Stimulated activated CD4-positive, alpha-beta T cell treated with anti-CD3 and anti-CD28 coated beads, Interleukin-4, amount 100 ng/mL, for 24 hours (primary cell): ENCODE measurements at regions not wholly inside any gene's neighbourhood (a gene's known extent, or its start where the extent isn't known, plus 50 kb on each side); places are given as distances from the start of the nearest gene placed in this dataset.
"Not testable (repeated sequence)": the region's sequence is repeated elsewhere in the genome, so short reads cannot be mapped to it uniquely, and the experiment has no call there.

Experiments used
- DNase-seq: peaks from one replicate; pipeline ENCODE4 v3.0.0-alpha.2; 2020

DNA sequence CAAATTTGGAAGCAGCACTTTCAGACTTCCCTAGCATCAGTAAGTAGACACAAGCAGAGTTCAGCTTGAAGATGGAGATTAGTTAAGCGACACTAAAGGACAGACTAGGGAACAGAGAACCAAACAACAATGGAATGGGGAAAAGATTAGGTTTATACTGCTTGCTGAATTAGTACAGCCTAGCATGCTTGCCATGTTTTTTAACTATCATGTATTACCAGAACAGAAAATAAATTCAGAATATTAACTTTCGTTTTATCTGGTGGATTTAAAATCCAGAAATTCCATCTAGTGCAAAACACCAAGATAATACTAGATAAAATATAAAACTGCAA, 451.5 kb upstream of the SLC10A2 start:
- no peak for DNase-seq

GRCh38 chr13:103517066-103517767, 451.0 kb upstream of the SLC10A2 start:
- no peak for DNase-seq

DNA sequence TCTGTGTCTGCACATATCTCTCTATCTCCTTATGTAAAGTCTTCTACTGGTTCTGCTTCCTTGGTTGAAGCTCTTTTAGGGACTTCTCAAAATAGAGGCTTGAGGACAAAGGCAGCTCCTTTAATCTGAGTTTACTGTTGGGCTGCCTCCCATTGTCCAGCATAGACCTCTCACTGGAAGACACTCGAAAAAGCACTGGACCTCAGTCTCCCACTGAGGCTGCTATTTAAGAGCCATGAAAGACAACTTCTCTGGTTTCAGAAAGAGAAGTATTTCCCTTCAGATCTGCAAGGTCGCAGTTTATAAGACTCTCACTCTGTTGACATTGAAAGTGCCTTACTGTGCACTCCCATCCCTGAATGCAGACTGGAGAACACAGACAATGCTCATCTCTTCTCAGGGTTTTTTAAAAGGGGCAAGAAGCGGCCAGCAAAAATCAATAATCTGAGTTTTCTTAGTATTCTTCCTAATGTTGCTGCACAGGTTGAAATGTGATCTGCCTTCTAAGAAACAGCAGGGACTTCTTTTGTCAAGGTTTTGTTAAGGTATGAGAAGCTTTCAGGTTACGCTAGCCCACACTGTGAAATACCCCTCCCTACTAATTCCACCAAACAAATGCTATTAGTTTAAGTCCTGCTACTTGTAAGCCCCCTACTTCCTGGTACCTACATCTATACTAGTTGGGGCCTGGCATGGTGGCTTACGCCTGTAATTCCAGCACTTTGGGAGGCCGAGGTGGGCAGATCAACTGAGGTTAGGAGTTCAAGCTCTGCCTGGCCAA, 450.0 kb upstream of the SLC10A2 start:
- no peak for DNase-seq

DNA sequence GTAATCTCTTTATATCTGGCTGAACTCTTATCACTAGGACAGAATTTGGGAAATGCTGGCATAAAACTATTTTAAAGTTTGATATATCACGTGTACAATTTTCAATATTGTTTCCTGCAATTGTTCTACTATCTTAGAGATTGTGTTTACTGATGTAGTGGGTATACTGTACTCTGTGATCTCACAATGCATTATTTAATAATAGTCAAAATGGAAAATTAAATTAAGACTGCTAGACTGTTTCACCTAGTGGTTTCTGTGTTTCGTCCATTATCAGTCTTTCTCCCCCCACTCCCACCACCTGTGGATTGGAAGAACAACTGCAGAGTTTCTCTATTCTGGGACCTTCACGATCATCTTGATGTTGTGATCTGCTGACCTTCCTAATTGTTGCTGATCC, 449.2 kb upstream of the SLC10A2 start:
- DNase-seq, result no peak

GRCh38 chr13:103514619-103515018, 448.4 kb upstream of the SLC10A2 start:
- DNase-seq, result no peak

- no peak for DNase-seq
Measured at GRCh38 chr13:103514188-103514587, 448.0 kb upstream of the SLC10A2 start.

GRCh38 chr13:103510007-103510535, 443.9 kb upstream of the SLC10A2 start:
- no peak for DNase-seq

DNA sequence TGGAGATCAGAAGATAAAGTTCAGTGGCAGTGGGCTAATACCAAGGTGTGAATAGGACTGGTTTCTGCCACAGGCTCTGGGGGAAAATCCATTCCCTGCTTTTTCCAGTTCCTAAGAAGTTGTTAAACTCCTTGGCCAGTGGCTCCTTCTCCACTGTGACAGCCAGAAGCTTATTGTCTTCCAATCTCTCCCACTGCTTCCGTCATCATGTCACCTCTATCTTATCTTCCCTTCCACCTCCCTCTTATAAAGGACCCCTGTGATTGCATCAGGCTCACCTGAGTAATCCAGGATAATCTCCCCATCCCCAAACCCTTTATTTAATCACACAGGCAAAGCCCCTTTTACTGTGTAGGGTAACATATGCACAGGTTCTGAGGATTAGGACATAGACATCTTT, 431.2 kb upstream of the SLC10A2 start:
- DNase-seq, result no peak

DNA sequence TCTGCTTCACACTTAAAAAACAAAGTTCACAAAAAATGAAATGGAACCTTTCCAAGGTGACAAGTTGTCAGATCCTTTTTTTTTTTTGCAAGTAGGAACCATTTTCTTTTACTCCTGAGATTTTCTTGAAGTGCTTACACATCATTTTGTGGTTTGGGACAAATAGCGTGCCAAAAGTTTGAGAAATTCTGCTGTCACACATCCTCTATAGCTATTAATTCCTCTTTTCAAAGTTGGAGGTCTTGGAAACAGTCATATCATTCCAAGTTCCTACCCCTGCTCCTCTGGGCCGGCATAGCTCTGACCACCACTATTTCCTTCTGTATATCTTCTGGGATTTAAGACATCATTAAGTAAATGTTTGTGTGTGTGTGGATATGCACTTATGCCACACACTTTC, 421.6 kb upstream of the SLC10A2 start:
- no peak for DNase-seq

DNA sequence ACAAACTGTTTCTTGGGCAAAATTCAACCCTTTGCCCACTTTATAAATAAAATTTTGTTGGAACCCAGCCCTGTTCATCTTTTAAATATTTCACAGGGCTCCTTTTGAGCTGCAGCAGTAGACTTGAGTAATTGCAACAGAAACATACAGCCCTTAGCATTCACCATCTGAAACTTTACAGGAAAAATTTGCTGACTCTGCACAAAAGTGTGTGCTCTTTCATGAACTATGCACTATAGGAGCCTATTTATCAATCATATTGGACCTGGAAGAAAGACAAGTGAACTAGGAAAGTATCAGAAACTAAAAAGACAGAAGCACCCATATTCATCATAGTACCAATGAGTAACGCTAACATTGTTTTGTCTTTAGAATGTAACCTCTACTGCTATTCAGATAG, 406.9 kb upstream of the SLC10A2 start:
- DNase-seq, result no peak

- no peak for DNase-seq
Measured at GRCh38 chr13:103471896-103472295, 405.7 kb upstream of the SLC10A2 start.

DNA sequence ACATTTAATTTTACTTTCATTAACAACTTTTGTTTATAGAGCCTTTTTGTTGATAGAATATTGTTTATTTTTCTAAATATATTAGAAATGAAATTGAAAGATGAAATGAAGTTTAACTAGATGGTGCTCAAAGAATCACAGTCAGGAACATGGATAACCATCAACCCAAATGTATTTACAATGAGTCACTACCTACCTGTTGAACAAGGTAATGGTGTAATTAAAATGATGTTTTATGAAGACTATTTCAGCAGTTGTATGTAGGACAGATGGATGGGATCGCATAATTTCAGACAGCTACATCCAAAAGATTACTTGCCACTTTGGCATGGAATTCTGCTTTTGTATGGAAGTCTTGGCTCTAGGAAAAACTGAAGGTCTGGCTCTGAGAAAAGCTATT, 403.6 kb upstream of the SLC10A2 start:
- DNase-seq, result no peak

DNA sequence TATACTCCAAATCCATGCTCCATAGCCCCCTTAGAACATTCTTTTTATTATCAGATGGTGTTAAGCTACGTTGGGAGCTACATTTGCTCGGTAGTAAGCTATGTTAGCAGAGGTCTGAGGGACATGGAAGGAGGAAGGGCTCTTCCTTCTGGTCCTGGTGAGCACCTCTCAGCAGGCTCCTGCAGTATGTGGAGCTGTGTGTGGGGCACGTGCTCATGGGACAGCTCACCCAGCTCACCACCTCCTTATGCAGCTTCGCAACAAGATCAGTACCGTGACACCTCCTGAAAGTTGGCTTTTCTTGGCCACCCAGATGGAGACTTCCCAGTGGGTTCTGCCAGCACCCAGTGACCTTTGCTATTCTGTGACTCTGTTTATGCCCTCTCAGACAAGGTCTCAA, 400.5 kb upstream of the SLC10A2 start:
- DNase-seq, result no peak

DNA sequence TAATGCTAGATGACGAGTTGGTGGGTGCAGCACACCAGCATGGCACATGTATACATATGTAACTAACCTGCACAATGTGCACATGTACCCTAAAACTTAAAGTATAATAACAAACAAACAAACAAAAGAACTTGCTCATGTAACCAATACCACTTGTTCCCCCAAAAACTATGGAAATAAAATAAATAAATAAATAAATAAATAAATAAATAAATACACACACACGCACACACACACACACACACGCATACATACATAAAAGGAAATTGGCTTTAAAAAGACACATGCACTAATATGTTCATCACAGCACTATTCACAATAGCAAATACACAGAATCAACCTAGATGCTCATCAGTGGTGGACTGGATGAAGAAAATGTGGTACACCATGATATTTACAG, 394.0 kb upstream of the SLC10A2 start:
- not testable (repeated sequence) for DNase-seq

- DNase-seq, result not testable (repeated sequence)
Measured at GRCh38 chr13:103457050-103457449, 390.8 kb upstream of the SLC10A2 start.

GRCh38 chr13:103451656-103452055, 385.4 kb upstream of the SLC10A2 start:
- no peak for DNase-seq

GRCh38 chr13:103443604-103444003, 377.4 kb upstream of the SLC10A2 start:
- DNase-seq, result no peak

DNA sequence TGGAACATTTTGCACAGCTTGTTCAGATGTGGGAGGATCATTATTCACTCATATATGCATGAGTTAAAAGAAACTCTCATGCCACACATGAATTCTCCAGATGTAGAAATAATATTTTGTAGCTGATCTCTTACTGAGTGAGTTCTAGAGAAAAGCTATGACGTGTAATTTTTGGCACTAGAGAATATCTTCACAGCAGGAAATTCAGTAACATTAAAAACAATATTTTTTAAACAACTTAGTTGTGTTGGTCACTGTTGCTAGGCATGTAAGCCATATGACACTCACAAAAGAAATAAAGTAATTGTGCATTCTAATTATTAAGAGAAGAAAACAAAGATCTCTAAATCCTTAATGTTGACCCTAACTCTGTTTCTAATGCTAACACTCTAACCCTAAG, 371.4 kb upstream of the SLC10A2 start:
- DNase-seq, result no peak

DNA sequence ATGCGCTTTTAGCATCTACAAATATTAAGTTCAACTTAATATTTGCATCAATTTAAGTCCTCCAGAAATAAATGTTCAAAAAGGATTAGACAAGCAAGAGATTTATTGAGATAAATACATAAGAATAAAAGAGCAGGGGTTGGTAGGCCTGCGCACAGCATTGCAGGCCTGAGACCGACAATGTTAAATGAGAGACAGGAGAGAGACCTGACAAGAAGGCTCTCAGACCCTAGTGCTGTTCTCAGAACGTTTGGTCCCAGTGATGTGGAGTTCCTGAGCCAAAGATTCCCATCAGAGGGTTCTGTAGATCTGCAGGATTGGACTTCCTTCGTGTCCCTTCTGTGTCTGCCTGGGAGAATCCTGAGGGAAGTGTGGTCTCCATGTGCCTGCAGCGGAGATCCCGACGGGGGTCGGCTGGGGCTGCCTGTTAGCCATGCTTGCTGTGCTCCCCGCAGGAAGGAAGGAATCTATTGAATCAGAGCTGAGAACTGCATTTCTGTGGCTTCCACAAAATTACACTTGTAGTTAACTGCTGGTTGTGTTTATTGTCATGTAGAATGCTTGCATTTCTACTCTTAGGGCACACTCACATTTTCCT, 369.9 kb upstream of the SLC10A2 start:
- no peak for DNase-seq

DNA sequence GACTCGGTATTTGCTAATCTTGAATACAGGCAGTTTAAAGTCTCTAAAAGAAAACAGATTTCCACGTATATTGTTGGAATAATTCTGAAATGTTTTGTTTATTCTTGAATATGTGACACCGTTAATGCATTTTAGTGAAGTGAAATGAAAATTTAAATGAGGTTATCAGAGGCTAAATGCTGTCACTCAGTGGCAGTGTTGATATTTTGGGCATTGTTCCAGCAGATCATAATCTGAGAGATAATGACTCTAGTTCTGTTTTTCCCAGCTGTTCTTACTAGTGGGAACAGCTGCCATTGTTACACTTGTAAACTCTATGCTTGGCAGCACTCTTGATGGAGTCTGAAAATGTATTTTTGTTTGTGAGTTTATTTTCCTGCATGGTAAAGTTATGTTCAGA, 365.6 kb upstream of the SLC10A2 start:
- no peak for DNase-seq

GRCh38 chr13:103430368-103430767, 364.2 kb upstream of the SLC10A2 start:
- no peak for DNase-seq

DNA sequence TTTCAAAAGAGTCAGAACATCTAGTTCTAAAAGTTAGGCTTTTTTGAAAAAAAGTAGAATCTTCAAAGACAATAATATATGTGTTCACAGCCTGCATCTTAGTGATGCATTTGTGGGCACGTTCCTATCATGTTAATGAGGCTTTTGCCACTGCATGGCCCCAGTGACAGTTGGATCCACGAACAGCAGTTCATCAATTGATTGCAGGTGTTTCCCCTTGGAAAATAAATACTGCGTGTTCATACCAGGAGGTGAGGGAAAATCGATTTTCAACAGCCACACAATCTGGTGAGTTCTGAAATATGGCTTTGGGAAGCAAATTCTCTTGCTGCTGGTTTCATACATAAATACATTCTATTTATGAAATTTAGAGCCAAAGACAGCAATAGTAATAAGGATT, 343.8 kb upstream of the SLC10A2 start:
- no peak for DNase-seq

- DNase-seq, result no peak
Measured at GRCh38 chr13:103406967-103407366, 340.8 kb upstream of the SLC10A2 start.

- no peak for DNase-seq
Measured at GRCh38 chr13:103405297-103405696, 339.1 kb upstream of the SLC10A2 start.
